ENCODE measurements at regions not wholly inside any gene's neighbourhood (a gene's known extent, or its start where the extent isn't known, plus 50 kb on each side); places are given as distances from the start of the nearest gene placed in this dataset.

DNA sequence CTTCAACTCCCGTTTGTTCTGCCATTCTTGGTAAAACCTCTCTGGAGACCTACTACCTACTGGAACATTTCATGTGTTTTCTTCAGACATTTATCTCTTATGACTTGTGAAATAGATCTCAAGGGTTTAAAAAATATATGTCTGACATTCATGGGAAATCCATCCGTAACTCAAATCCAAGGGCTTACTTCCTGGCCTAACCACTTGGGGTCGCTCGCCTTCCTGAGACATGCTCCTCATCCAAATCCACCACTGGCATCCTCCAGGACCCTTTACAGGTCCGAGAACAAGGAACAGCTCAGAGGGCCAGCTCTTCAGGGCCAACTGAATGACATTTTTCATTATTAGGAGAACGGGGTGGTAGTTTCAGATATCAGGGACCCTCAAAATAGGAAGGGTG lies 235.1 kb upstream of the TUT7 start:
- DNase-seq (ENCODE audit: low read depth), result no peak
- TF ChIP-seq, protein P1, sequence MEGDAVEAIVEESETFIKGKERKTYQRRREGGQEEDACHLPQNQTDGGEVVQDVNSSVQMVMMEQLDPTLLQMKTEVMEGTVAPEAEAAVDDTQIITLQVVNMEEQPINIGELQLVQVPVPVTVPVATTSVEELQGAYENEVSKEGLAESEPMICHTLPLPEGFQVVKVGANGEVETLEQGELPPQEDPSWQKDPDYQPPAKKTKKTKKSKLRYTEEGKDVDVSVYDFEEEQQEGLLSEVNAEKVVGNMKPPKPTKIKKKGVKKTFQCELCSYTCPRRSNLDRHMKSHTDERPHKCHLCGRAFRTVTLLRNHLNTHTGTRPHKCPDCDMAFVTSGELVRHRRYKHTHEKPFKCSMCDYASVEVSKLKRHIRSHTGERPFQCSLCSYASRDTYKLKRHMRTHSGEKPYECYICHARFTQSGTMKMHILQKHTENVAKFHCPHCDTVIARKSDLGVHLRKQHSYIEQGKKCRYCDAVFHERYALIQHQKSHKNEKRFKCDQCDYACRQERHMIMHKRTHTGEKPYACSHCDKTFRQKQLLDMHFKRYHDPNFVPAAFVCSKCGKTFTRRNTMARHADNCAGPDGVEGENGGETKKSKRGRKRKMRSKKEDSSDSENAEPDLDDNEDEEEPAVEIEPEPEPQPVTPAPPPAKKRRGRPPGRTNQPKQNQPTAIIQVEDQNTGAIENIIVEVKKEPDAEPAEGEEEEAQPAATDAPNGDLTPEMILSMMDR (IDR thresholded peaks at IDR 0.05; ENCODE audit: insufficient read depth, low read depth, low read length, missing control alignments), result no peak
- H3K4me3 ChIP-seq (ENCODE audit: low read depth, low read length), result no peak overlapping the region

DNA sequence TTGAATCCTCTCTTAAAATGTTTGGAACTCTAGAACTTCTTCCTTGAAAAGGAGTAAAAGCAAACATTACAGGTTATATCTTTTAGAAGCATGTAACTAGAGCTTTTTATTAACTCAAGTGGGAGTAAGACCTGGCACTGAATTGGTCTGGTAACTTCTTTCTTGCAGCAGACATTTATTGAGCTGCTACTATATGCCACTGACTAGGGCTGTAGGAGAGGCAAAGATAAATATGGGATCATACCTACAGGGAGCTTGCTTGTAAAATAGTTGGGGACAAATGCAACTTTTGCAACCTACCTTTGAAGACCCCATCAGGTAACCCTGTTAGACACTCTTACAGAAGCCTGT lies 231.9 kb upstream of the TUT7 start:
- no peak overlapping the region for H3K4me3 ChIP-seq (ENCODE audit: low read depth, low read length)
- no peak for DNase-seq (ENCODE audit: low read depth)
- TF ChIP-seq, protein P1 (IDR thresholded peaks at IDR 0.05; ENCODE audit: insufficient read depth, low read depth, low read length, missing control alignments), result no peak

DNA sequence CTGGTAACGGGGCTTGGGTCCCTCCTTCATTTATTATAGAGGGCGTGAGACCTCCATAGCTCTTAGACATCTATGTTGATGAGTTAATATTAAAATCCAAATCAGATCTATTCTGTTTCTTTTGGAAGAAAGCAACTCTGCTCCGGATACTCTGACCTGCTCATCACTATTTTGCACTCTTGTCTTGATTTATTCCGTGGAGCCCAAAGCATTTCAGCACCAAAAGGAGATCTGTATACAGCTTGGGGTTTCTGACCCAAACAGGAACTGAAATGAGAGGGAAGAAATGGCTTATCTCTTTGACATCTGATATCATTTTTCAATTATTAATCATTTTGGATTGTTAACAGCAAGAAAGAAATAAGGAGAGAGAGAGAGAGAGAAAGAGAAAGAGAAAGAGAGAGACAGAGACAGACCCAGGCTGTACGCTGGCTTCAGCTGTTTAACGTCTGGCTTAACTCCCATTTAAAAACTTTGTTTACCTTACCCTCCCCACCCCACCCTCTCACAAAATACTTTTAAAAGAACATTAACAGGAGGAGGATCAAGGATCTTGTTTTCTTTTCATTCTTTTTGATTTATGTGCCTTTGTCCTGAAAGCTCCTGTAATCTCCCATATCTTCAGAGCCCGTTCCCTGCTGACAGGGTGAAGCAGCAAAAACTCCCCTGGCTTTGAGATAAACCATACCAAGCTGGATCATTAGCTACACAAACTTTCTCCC lies 231.4 kb upstream of the TUT7 start:
- TF ChIP-seq, protein P1 (IDR thresholded peaks at IDR 0.05; ENCODE audit: insufficient read depth, low read depth, low read length, missing control alignments), result no peak
- H3K4me3 ChIP-seq (ENCODE audit: low read depth, low read length), result no peak overlapping the region
- DNase-seq (ENCODE audit: low read depth), result no peak

DNA sequence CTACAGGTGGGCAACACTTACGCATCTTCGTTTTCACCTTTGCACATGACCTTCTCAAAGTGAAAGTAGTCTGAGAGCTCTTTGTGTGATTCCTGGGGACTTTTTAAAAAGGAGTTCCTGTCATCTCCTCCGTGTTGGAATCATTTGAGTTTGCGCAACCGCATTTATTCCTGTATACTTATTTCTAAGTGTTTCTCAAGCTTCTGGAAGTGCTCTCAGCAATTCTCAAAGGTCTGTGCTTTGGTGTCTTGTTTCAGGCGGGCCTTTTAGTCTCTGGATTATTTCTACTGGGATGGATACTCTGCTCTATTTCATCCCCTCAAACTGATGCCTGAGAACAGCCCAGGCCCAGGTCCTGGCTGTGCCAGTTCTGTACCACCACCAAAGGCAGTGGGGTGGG lies 226.5 kb upstream of the TUT7 start:
- no peak for DNase-seq (ENCODE audit: low read depth)
- H3K4me3 ChIP-seq (ENCODE audit: low read depth, low read length), result no peak overlapping the region
- TF ChIP-seq, protein P1 (IDR thresholded peaks at IDR 0.05; ENCODE audit: insufficient read depth, low read depth, low read length, missing control alignments), result no peak

DNA sequence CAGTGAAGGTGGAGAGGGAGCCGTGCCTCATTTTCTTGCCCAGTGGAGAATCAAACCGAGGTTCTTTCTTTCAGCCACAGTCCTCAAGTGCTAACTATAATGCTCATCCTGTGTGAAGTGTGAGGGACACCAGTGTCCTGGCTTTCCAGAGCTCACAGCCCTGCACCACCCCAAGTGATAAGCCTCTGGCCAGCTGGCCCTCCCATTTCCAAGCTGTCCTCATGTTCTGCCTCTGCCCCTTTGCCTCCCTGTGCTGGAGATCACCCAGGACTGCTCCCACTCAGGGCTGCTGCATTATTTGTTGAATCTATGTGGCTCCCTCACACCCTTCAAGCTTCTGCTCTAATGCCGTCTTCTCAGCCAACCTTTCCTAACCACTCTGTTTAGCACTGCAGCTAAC lies 224.5 kb upstream of the TUT7 start:
- DNase-seq (ENCODE audit: low read depth), result no peak
- no peak overlapping the region for H3K4me3 ChIP-seq (ENCODE audit: low read depth, low read length)
- TF ChIP-seq, protein P1 (IDR thresholded peaks at IDR 0.05; ENCODE audit: insufficient read depth, low read depth, low read length, missing control alignments), result no peak

DNA sequence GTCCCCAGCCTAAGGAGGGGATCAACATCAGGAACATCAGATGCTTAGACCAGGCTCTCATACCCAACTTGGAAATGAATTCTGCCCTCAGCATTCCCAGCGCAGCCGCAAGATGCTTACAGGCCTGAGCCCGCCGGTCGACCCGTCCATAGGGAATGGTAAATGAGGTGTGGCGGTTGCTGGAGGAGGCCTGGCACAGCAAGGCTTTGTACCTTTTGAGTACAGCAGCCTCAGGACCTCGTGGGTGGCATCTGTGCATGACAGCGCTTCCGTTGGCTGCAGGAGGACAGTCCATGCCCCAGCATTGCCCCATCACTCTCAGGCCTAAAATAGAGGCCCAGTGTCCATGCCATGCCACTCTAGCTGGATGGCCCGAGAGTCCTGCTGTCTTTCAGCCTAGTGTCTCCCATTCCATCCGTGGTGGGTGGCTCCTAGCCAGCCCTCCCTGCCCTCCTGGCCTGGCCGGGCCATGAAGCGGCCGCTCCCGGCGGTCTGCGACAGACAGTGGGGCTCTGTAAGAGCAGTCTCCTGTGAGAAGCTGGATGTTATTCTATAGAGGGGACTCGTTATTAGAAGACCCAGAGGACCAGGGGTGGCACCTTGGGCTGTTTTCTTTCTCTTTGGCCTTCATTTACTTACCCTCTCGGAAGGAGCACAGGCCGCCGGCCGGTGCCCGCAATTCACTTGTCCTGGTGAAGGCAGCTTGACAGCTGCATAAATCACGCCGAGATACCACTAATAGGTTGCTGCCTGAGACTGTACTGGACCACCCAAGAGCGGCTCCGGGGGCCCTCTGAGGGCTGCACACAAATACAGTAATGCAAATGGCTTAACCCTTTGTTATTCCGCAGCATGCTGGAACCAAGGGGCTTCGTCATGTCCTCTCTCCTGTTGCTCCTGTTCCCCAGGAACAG lies 223.5 kb upstream of the TUT7 start:
- TF ChIP-seq, protein P1 (IDR thresholded peaks at IDR 0.05; ENCODE audit: insufficient read depth, low read depth, low read length, missing control alignments), result no peak
- H3K4me3 ChIP-seq (ENCODE audit: low read depth, low read length), result no peak overlapping the region
- no peak for DNase-seq (ENCODE audit: low read depth)
